ENCODE measurements at regions not wholly inside any gene's neighbourhood (a gene's known extent, or its start where the extent isn't known, plus 50 kb on each side); places are given as distances from the start of the nearest gene placed in this dataset.

DNA sequence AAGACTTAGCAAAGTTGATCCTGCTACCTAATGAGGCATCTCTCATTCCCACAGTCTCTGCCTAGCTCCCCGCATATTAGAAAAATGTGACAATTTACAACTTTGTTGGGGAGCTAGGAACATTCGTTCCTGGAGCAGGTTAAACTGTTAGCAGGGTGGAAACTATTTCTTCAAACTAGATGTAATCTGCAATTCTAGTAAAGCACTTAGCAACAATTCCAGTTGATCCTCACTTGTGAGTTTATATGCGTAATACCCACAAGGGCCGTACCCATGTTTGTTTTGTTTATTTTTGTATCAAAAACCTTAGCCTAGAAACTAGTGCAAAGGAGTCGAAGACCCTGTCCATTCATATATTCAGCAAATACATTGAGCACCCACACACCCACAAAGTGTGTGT, 175.8 kb upstream of the DMAC1 start:
- Histone ChIP-seq H3K27ac (ENCODE audit: low read length) (no peak overlapping the region), H3K79me2 (replicated peaks; ENCODE audit: insufficient read depth, low read length) (no peaks in the 10 kb centered on the region), H2AFZ (ENCODE audit: low read depth, low read length) (no peak overlapping the region), H3K27me3 (ENCODE audit: insufficient read depth, low read depth, low read length) (no peaks in the 10 kb centered on the region), H3K9me2 (ENCODE audit: insufficient read depth, low read length) (no peaks in the 10 kb centered on the region), H3K9ac (ENCODE audit: low read length) (no peak overlapping the region), H3K36me3 (ENCODE audit: insufficient read depth, low read length) (no peaks in the 10 kb centered on the region), H3K9me3 (ENCODE audit: low read length) (no peaks in the 10 kb centered on the region), H3K4me3 (ENCODE audit: low read length) (no peak overlapping the region), H3F3A (ENCODE audit: insufficient read depth, low read length, poor library complexity, severe bottlenecking) (no peaks in the 10 kb centered on the region), H3K4me2 (ENCODE audit: low read length) (no peak overlapping the region), H4K20me1 (ENCODE audit: insufficient read depth) (no peaks in the 10 kb centered on the region)
- TF ChIP-seq EP300 (conservative IDR thresholded peaks at IDR 0.05; ENCODE audit: poor library complexity, severe bottlenecking): no peak
- no peak for TF ChIP-seq TAF1 (IDR thresholded peaks at IDR 0.05; ENCODE audit: low read depth)

DNA sequence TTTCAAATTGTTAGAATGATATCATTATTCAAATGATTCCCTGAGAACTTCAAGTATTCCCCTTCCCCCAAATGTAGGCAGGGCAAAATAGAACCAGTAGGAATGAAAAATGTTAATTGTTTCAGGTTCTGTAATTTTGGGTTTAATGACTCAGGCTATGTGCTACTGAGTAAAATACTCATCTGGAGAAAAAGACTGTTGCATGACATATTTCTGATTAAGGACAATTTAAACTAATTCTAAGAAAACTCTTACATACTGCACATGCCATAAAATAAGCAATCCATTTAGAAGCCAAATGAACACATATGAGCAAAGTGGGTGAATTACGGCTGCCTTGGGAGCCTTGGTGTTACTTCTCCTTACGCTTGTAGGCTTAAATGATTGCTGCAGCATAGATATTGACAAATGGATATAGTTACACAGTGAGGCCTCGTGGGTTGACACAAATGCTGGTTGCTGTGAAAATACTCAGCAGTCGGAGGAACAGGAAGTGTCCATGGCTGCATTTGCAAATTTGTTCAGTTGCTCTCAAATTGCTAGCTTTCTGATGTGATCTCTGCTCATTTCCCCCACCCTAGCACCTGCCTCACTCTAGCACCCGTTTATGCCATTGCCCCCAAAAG, 174.9 kb upstream of the DMAC1 start:
- no peak for TF ChIP-seq RAD21 (conservative IDR thresholded peaks at IDR 0.05)
- TF ChIP-seq EP300 (conservative IDR thresholded peaks at IDR 0.05; ENCODE audit: poor library complexity, severe bottlenecking): no peak
- TF ChIP-seq MXI1 (conservative IDR thresholded peaks at IDR 0.05; ENCODE audit: poor library complexity, severe bottlenecking): no peak
- TF ChIP-seq, protein P1, sequence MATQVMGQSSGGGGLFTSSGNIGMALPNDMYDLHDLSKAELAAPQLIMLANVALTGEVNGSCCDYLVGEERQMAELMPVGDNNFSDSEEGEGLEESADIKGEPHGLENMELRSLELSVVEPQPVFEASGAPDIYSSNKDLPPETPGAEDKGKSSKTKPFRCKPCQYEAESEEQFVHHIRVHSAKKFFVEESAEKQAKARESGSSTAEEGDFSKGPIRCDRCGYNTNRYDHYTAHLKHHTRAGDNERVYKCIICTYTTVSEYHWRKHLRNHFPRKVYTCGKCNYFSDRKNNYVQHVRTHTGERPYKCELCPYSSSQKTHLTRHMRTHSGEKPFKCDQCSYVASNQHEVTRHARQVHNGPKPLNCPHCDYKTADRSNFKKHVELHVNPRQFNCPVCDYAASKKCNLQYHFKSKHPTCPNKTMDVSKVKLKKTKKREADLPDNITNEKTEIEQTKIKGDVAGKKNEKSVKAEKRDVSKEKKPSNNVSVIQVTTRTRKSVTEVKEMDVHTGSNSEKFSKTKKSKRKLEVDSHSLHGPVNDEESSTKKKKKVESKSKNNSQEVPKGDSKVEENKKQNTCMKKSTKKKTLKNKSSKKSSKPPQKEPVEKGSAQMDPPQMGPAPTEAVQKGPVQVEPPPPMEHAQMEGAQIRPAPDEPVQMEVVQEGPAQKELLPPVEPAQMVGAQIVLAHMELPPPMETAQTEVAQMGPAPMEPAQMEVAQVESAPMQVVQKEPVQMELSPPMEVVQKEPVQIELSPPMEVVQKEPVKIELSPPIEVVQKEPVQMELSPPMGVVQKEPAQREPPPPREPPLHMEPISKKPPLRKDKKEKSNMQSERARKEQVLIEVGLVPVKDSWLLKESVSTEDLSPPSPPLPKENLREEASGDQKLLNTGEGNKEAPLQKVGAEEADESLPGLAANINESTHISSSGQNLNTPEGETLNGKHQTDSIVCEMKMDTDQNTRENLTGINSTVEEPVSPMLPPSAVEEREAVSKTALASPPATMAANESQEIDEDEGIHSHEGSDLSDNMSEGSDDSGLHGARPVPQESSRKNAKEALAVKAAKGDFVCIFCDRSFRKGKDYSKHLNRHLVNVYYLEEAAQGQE (IDR thresholded peaks at IDR 0.05; ENCODE audit: borderline replicate concordance): no peak
- TF ChIP-seq POLR2AphosphoS5 (IDR thresholded peaks at IDR 0.05): no peak
- TF ChIP-seq SMC3 (conservative IDR thresholded peaks at IDR 0.05; ENCODE audit: poor library complexity): no peak
- TF ChIP-seq EZH2 (IDR thresholded peaks at IDR 0.05; ENCODE audit: borderline replicate concordance, insufficient read depth, low read length, poor library complexity, severe bottlenecking): no peak
- TF ChIP-seq, protein P2, sequence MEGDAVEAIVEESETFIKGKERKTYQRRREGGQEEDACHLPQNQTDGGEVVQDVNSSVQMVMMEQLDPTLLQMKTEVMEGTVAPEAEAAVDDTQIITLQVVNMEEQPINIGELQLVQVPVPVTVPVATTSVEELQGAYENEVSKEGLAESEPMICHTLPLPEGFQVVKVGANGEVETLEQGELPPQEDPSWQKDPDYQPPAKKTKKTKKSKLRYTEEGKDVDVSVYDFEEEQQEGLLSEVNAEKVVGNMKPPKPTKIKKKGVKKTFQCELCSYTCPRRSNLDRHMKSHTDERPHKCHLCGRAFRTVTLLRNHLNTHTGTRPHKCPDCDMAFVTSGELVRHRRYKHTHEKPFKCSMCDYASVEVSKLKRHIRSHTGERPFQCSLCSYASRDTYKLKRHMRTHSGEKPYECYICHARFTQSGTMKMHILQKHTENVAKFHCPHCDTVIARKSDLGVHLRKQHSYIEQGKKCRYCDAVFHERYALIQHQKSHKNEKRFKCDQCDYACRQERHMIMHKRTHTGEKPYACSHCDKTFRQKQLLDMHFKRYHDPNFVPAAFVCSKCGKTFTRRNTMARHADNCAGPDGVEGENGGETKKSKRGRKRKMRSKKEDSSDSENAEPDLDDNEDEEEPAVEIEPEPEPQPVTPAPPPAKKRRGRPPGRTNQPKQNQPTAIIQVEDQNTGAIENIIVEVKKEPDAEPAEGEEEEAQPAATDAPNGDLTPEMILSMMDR (IDR thresholded peaks at IDR 0.05; ENCODE audit: poor library complexity, severe bottlenecking): no peak
- TF ChIP-seq TAF1 (IDR thresholded peaks at IDR 0.05; ENCODE audit: low read depth): no peak
- Histone ChIP-seq H4K20me1 (ENCODE audit: insufficient read depth) (no peaks in the 10 kb centered on the region), H3K27ac (ENCODE audit: low read length) (peak overlapping the region; percentile 13), H3K9me2 (ENCODE audit: insufficient read depth, low read length) (no peaks in the 10 kb centered on the region), H2AFZ (ENCODE audit: low read depth, low read length) (no peak overlapping the region), H3K27me3 (ENCODE audit: insufficient read depth, low read depth, low read length) (no peaks in the 10 kb centered on the region), H3K9me3 (ENCODE audit: low read length) (no peaks in the 10 kb centered on the region), H3K36me3 (ENCODE audit: insufficient read depth, low read length) (no peaks in the 10 kb centered on the region), H3F3A (ENCODE audit: insufficient read depth, low read length, poor library complexity, severe bottlenecking) (no peaks in the 10 kb centered on the region), H3K79me2 (replicated peaks; ENCODE audit: insufficient read depth, low read length) (no peaks in the 10 kb centered on the region), H3K4me2 (ENCODE audit: low read length) (no peak overlapping the region), H3K9ac (ENCODE audit: low read length) (no peak overlapping the region), H3K4me3 (ENCODE audit: low read length) (no peak overlapping the region)
